ENCODE measurements at regions not wholly inside any gene's neighbourhood (a gene's known extent, or its start where the extent isn't known, plus 50 kb on each side); places are given as distances from the start of the nearest gene placed in this dataset.
A peak's percentile ranks its signal among the peaks of the same experiment; 100 is the strongest.

DNA sequence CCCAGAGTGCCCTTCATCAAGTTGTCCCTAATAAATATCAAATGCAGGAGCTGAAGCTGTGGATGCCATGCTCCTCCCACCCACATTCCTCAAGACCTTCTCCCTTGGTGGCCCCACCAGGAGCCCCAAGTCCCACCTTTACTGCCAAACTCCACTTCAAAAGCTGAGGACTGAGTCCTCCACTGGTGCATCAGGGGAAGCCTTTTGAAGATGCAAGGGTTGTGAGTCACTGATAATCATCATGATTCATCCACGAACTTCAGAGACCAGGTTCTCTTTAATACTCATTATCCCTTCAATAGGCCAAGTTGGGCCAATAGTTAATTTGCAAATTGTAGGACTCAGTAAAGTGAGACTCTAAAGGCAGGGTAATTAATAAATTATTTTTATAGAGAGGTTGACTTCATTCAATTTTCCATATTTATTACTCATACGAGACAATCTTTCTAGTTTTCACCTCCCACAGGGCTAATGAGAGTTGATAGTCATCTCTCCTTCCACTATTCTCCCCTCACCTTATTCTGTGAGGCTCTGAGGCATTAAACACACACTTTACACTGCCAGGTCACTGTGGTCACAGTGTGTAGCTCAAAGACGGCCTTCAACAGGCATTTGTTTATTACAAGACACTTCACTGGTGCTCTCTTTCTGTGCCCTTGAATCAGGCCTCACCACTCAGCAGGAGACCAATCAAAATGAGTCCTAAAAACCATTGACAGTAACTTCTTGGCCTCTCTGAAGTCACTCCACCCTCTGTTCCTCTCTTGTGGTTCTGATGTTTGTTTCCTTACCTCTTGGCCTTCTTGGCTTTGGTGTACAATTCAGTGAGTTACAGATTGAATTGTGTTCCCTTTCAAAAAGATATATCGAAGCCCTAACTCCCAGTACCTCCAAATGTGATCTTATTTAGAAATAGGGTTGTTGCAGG, 99.9 kb downstream of the TRIB2 start:
- H3K4me1 ChIP-seq = peaks cover 4 to 42% (median 34%) of the 10 kb centered on the region in 12 donors
- 91 to 93% (median 92%) methylated on average over 4 of the region's 4 CpGs for WGBS, 4 donors
- no peaks in the 10 kb centered on the region for H3K27me3 ChIP-seq
- H3K9me3 ChIP-seq = no peaks in the 10 kb centered on the region
- intact Hi-C loops (cut with DNase I) = loop anchor here in 6 of 10 donors (5.0 to 10.0 kb wide), 5 partner anchors 92 to 188 kb away; partner anchors contain the start of gene TRIB2 (in 1 of the 6)
- DNase-seq = no peak
- no peak for ATAC-seq
- peak overlapping the region in 5 of 12 donors; percentile 4 to 92 (median 31) for H3K27ac ChIP-seq
- H3K36me3 ChIP-seq = no peaks in the 10 kb centered on the region
- H3K4me3 ChIP-seq = no peak overlapping the region
- no peak for TF ChIP-seq POLR2A (IDR thresholded peaks at IDR 0.05)
- TF ChIP-seq, protein P1, sequence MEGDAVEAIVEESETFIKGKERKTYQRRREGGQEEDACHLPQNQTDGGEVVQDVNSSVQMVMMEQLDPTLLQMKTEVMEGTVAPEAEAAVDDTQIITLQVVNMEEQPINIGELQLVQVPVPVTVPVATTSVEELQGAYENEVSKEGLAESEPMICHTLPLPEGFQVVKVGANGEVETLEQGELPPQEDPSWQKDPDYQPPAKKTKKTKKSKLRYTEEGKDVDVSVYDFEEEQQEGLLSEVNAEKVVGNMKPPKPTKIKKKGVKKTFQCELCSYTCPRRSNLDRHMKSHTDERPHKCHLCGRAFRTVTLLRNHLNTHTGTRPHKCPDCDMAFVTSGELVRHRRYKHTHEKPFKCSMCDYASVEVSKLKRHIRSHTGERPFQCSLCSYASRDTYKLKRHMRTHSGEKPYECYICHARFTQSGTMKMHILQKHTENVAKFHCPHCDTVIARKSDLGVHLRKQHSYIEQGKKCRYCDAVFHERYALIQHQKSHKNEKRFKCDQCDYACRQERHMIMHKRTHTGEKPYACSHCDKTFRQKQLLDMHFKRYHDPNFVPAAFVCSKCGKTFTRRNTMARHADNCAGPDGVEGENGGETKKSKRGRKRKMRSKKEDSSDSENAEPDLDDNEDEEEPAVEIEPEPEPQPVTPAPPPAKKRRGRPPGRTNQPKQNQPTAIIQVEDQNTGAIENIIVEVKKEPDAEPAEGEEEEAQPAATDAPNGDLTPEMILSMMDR (IDR thresholded peaks at IDR 0.05) = no peak

DNA sequence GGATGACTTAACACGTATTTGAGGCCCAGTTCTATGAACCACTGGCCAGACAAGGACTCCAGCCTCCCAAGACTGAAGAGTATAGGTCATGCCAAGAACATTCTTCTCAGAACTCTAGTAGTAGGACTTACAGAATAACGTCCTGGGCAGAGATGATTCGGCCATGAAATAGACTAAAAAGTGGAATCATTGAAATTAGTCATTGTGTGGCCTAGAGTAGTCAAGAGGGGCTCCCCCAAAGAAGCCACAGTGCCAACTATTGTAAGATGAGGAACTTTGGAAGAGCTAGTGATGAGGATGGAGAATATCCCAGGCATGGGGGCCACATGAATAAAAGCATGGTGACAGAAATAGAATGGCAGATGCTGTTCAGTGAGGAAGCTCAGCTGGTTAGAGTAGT, 101.1 kb downstream of the TRIB2 start:
- TF ChIP-seq, protein P1 (IDR thresholded peaks at IDR 0.05) = no peak
- no peak for TF ChIP-seq POLR2A (IDR thresholded peaks at IDR 0.05)
- no peak overlapping the region for H3K4me3 ChIP-seq
- no peaks in the 10 kb centered on the region for H3K36me3 ChIP-seq
- no peak for ATAC-seq
- no peak for DNase-seq
- WGBS, 4 donors = 76 to 95% (median 91%) methylated on average over 3 of the region's 3 CpGs
- no peaks in the 10 kb centered on the region for H3K27me3 ChIP-seq
- peaks cover 4 to 49% (median 34%) of the 10 kb centered on the region in 12 donors for H3K4me1 ChIP-seq
- intact Hi-C loops (cut with DNase I) = loop anchor here in 6 of 10 donors (2.0 to 10.0 kb wide), 6 partner anchors 93 to 187 kb away; partner anchors contain the start of gene TRIB2 (in 1 of the 6)
- H3K9me3 ChIP-seq = no peaks in the 10 kb centered on the region
- H3K27ac ChIP-seq = peak overlapping the region; percentile 70 to 95 (median 89)

DNA sequence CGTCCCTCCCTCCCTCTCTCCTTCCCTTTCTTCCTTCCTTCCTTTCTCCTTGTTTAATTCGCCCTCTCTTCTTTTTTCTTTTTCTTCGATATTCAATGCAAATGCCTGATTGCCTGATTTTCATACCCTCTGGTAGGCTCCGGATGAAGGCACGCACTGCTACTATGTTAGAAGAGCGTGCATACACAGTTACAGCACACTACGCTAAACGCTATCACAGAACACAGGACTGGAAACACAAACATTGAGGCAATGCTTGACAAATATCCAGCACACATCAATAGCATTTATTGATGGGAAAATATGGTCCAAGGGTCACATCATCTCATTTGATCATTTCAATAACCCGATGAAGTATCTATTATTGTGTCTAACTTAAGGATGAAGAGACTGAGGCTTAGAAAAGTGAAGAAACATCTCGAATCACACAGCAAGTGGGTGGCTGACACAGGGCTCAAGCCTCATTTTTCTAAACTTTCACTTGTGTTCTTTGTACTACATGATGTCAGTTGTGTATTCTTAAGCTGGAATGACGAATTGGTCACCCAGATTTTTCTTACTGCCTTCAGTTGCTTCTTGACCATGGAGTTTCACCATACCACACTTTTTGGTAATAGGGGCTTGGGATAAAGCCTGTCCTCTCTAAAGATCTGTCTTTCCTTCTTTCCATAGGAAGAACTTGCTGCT, 101.8 kb downstream of the TRIB2 start:
- intact Hi-C loops (cut with DNase I) = loop anchor here in 6 of 10 donors (2.0 to 10.0 kb wide), 6 partner anchors 94 to 186 kb away; partner anchors contain the start of gene TRIB2 (in 1 of the 6)
- no peaks in the 10 kb centered on the region for H3K27me3 ChIP-seq
- H3K27ac ChIP-seq = peak overlapping the region; percentile 70 to 95 (median 89)
- 75 to 83% (median 79%) methylated on average over 11 of the region's 11 CpGs for WGBS, 4 donors
- no peaks in the 10 kb centered on the region for H3K9me3 ChIP-seq
- DNase-seq = no peak
- ATAC-seq = peak; percentile 29 to 71 (median 38)
- H3K36me3 ChIP-seq = no peaks in the 10 kb centered on the region
- no peak overlapping the region for H3K4me3 ChIP-seq
- H3K4me1 ChIP-seq = peaks cover 4 to 55% (median 40%) of the 10 kb centered on the region in 12 donors
- TF ChIP-seq, protein P1 (IDR thresholded peaks at IDR 0.05) = no peak
- no peak for TF ChIP-seq POLR2A (IDR thresholded peaks at IDR 0.05)

Measured in heart left ventricle (tissue), 16 donors.